HEK293 (cell line): ENCODE measurements at regions not wholly inside any gene's neighbourhood (a gene's known extent, or its start where the extent isn't known, plus 50 kb on each side); places are given as distances from the start of the nearest gene placed in this dataset.

Source experiments
- CTCF ChIA-PET: fragments of 350-600 bp; formaldehyde crosslinking; extraction: SDS; loops from one replicate; lab custom pipeline; 2021; ENCODE audit warnings: antibody characterized with exemption; lab: Yijun Ruan, JAX
- POLR2A ChIA-PET: fragments of 300-600 bp; formaldehyde crosslinking; extraction: SDS; loops from one replicate; lab custom pipeline; 2020; ENCODE audit warnings: antibody characterized with exemption, inconsistent platforms; lab: Yijun Ruan, JAX
- H3K27ac ChIP-seq: fragments of 200-500 bp; sonication (Bioruptor generic); 2 replicates; pipeline ENCODE4 v1.5.1; 2014; ENCODE audit warnings: low read depth, low read length, control low read depth, inconsistent platforms; ENCODE audit errors: extremely low read depth
- H3K36me3 ChIP-seq, 2 experiments: fragments of 200-500 bp in 1 of 2; sonication (Bioruptor generic) in 1 of 2; 1 replicate in 1 of 2; 2 replicates in 1 of 2; pipeline ENCODE4 v1.5.1; 2014 to 2017; ENCODE audit warnings: inconsistent platforms in 2 of 2, low read length in 2 of 2; ENCODE audit not compliant: control insufficient read depth in 2 of 2, insufficient read depth in 1 of 2
- H3K4me1 ChIP-seq: fragments of 200-500 bp; sonication (Bioruptor generic); 2 replicates; pipeline ENCODE4 v1.5.1; 2014; ENCODE audit warnings: mild to moderate bottlenecking, low read length, inconsistent platforms; ENCODE audit not compliant: control insufficient read depth, insufficient read depth
- H3K4me3 ChIP-seq: 2 replicates; pipeline ENCODE4 v1.5.1; 2011; ENCODE audit warnings: low read depth, mild to moderate bottlenecking, control low read depth, low read length, moderate library complexity
- H3K9me3 ChIP-seq: fragments of 200-500 bp; sonication (Bioruptor generic); 2 replicates; pipeline ENCODE4 v1.5.1; 2014; ENCODE audit warnings: low read depth, low read length, inconsistent platforms; ENCODE audit not compliant: control insufficient read depth, insufficient read depth
- CTCF ChIP-seq: fragments of 450-650 bp; formaldehyde crosslinking; IDR thresholded peaks from 2 replicates; pipeline ENCODE4 v1.5.1; 2016; ENCODE audit warnings: missing biosample characterization, missing genetic modification characterization
- KLF7 ChIP-seq: fragments of 450-650 bp; formaldehyde crosslinking; IDR thresholded peaks from 2 replicates; pipeline ENCODE4 v1.5.1; 2016; ENCODE audit warnings: missing biosample characterization, missing genetic modification characterization, borderline replicate concordance
- REPIN1 ChIP-seq: fragments of 450-650 bp; formaldehyde crosslinking; IDR thresholded peaks from 2 replicates; pipeline ENCODE4 v1.5.1; 2017; ENCODE audit warnings: missing biosample characterization, missing genetic modification characterization, low read depth
- SCRT1 ChIP-seq: fragments of 450-650 bp; formaldehyde crosslinking; IDR thresholded peaks from 2 replicates; pipeline ENCODE4 v1.5.1; 2016; ENCODE audit warnings: missing biosample characterization, missing genetic modification characterization, borderline replicate concordance
- TRIM28 ChIP-seq: IDR thresholded peaks from 2 replicates; pipeline ENCODE4 v1.6.1; 2011; ENCODE audit warnings: low read length, control low read depth, borderline replicate concordance
- ZEB2 ChIP-seq: fragments of 450-650 bp; formaldehyde crosslinking; IDR thresholded peaks from 2 replicates; pipeline ENCODE4 v1.5.1; 2016; ENCODE audit warnings: missing biosample characterization, missing genetic modification characterization
- ZNF132 ChIP-seq: fragments of 450-650 bp; formaldehyde crosslinking; IDR thresholded peaks from 2 replicates; pipeline ENCODE4 v1.5.1; 2017; ENCODE audit warnings: missing biosample characterization, missing genetic modification characterization, borderline replicate concordance
- ZNF140 ChIP-seq: fragments of 450-650 bp; formaldehyde crosslinking; IDR thresholded peaks from 2 replicates; pipeline ENCODE4 v1.5.1; 2016; ENCODE audit warnings: missing biosample characterization, missing genetic modification characterization
- ZNF214 ChIP-seq: fragments of 450-650 bp; formaldehyde crosslinking; IDR thresholded peaks from 2 replicates; pipeline ENCODE4 v1.5.1; 2017; ENCODE audit warnings: missing biosample characterization, mild to moderate bottlenecking, missing genetic modification characterization, borderline replicate concordance
- ZNF366 ChIP-seq: fragments of 450-650 bp; formaldehyde crosslinking; conservative IDR thresholded peaks from 2 replicates; pipeline ENCODE4 v1.5.1; 2016; ENCODE audit warnings: missing biosample characterization, missing genetic modification characterization
- ZNF391 ChIP-seq: fragments of 450-650 bp; formaldehyde crosslinking; IDR thresholded peaks from 2 replicates; pipeline ENCODE4 v1.5.1; 2016; ENCODE audit warnings: low read depth, missing biosample characterization, missing genetic modification characterization, borderline replicate concordance
- ZNF423 ChIP-seq: fragments of 450-650 bp; formaldehyde crosslinking; IDR thresholded peaks from 2 replicates; pipeline ENCODE4 v1.5.1; 2016; ENCODE audit warnings: missing biosample characterization, missing genetic modification characterization
- ZNF561 ChIP-seq: fragments of 450-650 bp; IDR thresholded peaks from 2 replicates; pipeline ENCODE4 v1.5.1; 2018; ENCODE audit warnings: missing biosample characterization, missing genetic modification characterization, borderline replicate concordance
- ZNF596 ChIP-seq: fragments of 450-650 bp; IDR thresholded peaks from 2 replicates; pipeline ENCODE4 v1.5.0; 2018; ENCODE audit warnings: missing biosample characterization, mild to moderate bottlenecking, missing genetic modification characterization, moderate library complexity
- ZNF677 ChIP-seq: fragments of 450-650 bp; IDR thresholded peaks from 2 replicates; pipeline ENCODE4 v1.5.0; 2018; ENCODE audit warnings: missing biosample characterization, mild to moderate bottlenecking, missing genetic modification characterization, moderate library complexity
- ZNF768 ChIP-seq: fragments of 450-650 bp; formaldehyde crosslinking; IDR thresholded peaks from 2 replicates; pipeline ENCODE4 v1.5.1; 2018; ENCODE audit warnings: missing biosample characterization, mild to moderate bottlenecking, missing genetic modification characterization
- ZNF776 ChIP-seq: fragments of 450-650 bp; formaldehyde crosslinking; IDR thresholded peaks from 2 replicates; pipeline ENCODE4 v1.5.0; 2017; ENCODE audit warnings: missing biosample characterization, missing genetic modification characterization, borderline replicate concordance
- TF ChIP-seq, protein P1 (sequence below): fragments of 450-650 bp; formaldehyde crosslinking; IDR thresholded peaks from 2 replicates; pipeline ENCODE4 v1.5.1; 2016; ENCODE audit warnings: missing biosample characterization, missing genetic modification characterization
- TF ChIP-seq, protein P2 (sequence below): fragments of 450-650 bp; formaldehyde crosslinking; IDR thresholded peaks from 2 replicates; pipeline ENCODE4 v1.5.1; 2016; ENCODE audit warnings: missing biosample characterization, missing genetic modification characterization, low read depth
- TF ChIP-seq, protein P3 (sequence below): fragments of 450-650 bp; formaldehyde crosslinking; IDR thresholded peaks from 2 replicates; pipeline ENCODE4 v1.5.1; 2016; ENCODE audit warnings: missing biosample characterization, missing genetic modification characterization
- TF ChIP-seq, protein P4 (sequence below): fragments of 450-650 bp; formaldehyde crosslinking; IDR thresholded peaks from 2 replicates; pipeline ENCODE4 v1.5.1; 2016; ENCODE audit warnings: missing biosample characterization, missing genetic modification characterization
- TF ChIP-seq, protein P5 (sequence below): fragments of 450-650 bp; formaldehyde crosslinking; IDR thresholded peaks from 2 replicates; pipeline ENCODE4 v1.5.1; 2016; ENCODE audit warnings: missing biosample characterization, missing genetic modification characterization

- Histone ChIP-seq H3K27ac (no peak overlapping the region), H3K9me3 (no peaks in the 10 kb centered on the region), H3K4me1 (no peaks in the 10 kb centered on the region), H3K36me3 (no peaks in the 10 kb centered on the region), H3K4me3 (no peak overlapping the region)
- POLR2A ChIA-PET: interaction anchor here (0.6 kb wide), 1 partner anchor 194 kb away, joined by 3 read pairs; no protein-coding TSS in a partner anchor
- CTCF ChIA-PET: no interaction called here
- TF ChIP-seq SCRT1 (tag by site-specific recombination): no peak
- TF ChIP-seq ZNF596 (tag by site-specific recombination): no peak
- TF ChIP-seq, protein P1, sequence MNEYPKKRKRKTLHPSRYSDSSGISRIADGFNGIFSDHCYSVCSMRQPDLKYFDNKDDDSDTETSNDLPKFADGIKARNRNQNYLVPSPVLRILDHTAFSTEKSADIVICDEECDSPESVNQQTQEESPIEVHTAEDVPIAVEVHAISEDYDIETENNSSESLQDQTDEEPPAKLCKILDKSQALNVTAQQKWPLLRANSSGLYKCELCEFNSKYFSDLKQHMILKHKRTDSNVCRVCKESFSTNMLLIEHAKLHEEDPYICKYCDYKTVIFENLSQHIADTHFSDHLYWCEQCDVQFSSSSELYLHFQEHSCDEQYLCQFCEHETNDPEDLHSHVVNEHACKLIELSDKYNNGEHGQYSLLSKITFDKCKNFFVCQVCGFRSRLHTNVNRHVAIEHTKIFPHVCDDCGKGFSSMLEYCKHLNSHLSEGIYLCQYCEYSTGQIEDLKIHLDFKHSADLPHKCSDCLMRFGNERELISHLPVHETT (tag by site-specific recombination): no peak
- no peak for TF ChIP-seq ZNF366 (tag by site-specific recombination)
- TF ChIP-seq ZNF214 (tag by site-specific recombination): no peak
- TF ChIP-seq, protein P2, sequence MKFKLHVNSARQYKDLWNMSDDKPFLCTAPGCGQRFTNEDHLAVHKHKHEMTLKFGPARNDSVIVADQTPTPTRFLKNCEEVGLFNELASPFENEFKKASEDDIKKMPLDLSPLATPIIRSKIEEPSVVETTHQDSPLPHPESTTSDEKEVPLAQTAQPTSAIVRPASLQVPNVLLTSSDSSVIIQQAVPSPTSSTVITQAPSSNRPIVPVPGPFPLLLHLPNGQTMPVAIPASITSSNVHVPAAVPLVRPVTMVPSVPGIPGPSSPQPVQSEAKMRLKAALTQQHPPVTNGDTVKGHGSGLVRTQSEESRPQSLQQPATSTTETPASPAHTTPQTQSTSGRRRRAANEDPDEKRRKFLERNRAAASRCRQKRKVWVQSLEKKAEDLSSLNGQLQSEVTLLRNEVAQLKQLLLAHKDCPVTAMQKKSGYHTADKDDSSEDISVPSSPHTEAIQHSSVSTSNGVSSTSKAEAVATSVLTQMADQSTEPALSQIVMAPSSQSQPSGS (tag by site-specific recombination): no peak
- TF ChIP-seq, protein P3, sequence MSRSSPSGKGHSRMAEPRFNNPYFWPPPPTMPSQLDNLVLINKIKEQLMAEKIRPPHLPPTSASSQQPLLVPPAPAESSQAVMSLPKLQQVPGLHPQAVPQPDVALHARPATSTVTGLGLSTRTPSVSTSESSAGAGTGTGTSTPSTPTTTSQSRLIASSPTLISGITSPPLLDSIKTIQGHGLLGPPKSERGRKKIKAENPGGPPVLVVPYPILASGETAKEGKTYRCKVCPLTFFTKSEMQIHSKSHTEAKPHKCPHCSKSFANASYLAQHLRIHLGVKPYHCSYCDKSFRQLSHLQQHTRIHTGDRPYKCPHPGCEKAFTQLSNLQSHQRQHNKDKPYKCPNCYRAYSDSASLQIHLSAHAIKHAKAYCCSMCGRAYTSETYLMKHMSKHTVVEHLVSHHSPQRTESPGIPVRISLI (tag by site-specific recombination): no peak
- TF ChIP-seq ZNF132: no peak
- no peak for TF ChIP-seq KLF7 (tag by site-specific recombination)
- no peak for TF ChIP-seq REPIN1 (tag by site-specific recombination)
- TF ChIP-seq TRIM28: no peak
- TF ChIP-seq ZEB2: no peak
- TF ChIP-seq, protein P4, sequence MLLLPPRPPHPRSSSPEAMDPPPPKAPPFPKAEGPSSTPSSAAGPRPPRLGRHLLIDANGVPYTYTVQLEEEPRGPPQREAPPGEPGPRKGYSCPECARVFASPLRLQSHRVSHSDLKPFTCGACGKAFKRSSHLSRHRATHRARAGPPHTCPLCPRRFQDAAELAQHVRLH (tag by site-specific recombination): no peak
Measured at GRCh38 chr5:145483212-145483611, 351.9 kb downstream of the PRELID2 start.

DNA sequence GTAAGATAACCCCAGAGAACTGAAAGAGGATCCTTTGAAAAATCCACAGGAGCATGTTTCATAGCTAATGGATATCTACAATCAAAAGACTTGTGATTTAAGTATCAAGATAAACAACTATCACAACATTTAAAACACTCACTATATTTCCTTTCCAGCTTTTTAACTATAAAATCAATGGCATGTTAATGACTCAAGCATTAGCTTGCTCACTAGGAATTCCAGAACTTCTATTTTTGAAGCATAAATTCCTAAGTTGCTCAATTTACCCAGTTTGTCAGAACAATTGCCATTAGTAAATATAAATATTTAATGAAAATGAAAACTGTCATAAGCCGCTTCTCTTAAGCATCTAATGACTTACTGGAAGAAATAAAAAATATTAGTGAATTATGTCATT lies 355.3 kb downstream of the PRELID2 start:
- ChIA-PET POLR2A (no interaction called here), CTCF (no interaction called here)
- Histone ChIP-seq H3K27ac (no peak overlapping the region), H3K4me1 (no peaks in the 10 kb centered on the region), H3K4me3 (no peak overlapping the region), H3K9me3 (no peaks in the 10 kb centered on the region), H3K36me3 (no peaks in the 10 kb centered on the region)
- TF ChIP-seq ZNF677 (no peak), ZNF776 (tag by site-specific recombination) (no peak), ZNF423 (tag by site-specific recombination) (no peak), ZNF391 (tag by site-specific recombination) (no peak), ZNF132 (no peak), ZNF561 (tag by site-specific recombination) (no peak), CTCF (tag by site-specific recombination) (no peak), ZNF768 (tag by site-specific recombination) (no peak), ZNF140 (tag by site-specific recombination) (no peak)
- TF ChIP-seq, protein P5, sequence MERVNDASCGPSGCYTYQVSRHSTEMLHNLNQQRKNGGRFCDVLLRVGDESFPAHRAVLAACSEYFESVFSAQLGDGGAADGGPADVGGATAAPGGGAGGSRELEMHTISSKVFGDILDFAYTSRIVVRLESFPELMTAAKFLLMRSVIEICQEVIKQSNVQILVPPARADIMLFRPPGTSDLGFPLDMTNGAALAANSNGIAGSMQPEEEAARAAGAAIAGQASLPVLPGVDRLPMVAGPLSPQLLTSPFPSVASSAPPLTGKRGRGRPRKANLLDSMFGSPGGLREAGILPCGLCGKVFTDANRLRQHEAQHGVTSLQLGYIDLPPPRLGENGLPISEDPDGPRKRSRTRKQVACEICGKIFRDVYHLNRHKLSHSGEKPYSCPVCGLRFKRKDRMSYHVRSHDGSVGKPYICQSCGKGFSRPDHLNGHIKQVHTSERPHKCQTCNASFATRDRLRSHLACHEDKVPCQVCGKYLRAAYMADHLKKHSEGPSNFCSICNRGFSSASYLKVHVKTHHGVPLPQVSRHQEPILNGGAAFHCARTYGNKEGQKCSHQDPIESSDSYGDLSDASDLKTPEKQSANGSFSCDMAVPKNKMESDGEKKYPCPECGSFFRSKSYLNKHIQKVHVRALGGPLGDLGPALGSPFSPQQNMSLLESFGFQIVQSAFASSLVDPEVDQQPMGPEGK (tag by site-specific recombination): no peak
